TTC549 (cell line): ENCODE measurements at regions not wholly inside any gene's neighbourhood (a gene's known extent, or its start where the extent isn't known, plus 50 kb on each side); places are given as distances from the start of the nearest gene placed in this dataset.

ENCODE experiments used
- FAIRE-seq: peaks from 2 replicates; lab custom pipeline; 2012; peaks lifted over from hg19 to GRCh38; lab: Jason Lieb, UNC

GRCh38 chr6:166046982-166047381, 120.7 kb downstream of the TBXT start:
- no peak for FAIRE-seq

GRCh38 chr6:166046226-166046625, 121.4 kb downstream of the TBXT start:
- FAIRE-seq = no peak

GRCh38 chr6:166045860-166046200, 121.8 kb downstream of the TBXT start:
- no peak for FAIRE-seq

GRCh38 chr6:166045173-166045859, 122.3 kb downstream of the TBXT start:
- no peak for FAIRE-seq

- no peak for FAIRE-seq
Observed at GRCh38 chr6:166041277-166041676, 126.4 kb downstream of the TBXT start.

GRCh38 chr6:166040292-166040691, 127.4 kb downstream of the TBXT start:
- FAIRE-seq = no peak

GRCh38 chr6:166036316-166037095, 131.1 kb downstream of the TBXT start:
- FAIRE-seq = no peak

- no peak for FAIRE-seq
Observed at GRCh38 chr6:166032366-166033200, 135.1 kb downstream of the TBXT start.

- no peak for FAIRE-seq
Observed at GRCh38 chr6:166031275-166031674, 136.4 kb downstream of the TBXT start.

GRCh38 chr6:166029506-166029905, 138.1 kb downstream of the TBXT start:
- FAIRE-seq = no peak

GRCh38 chr6:166027761-166028160, 139.9 kb downstream of the TBXT start:
- no peak for FAIRE-seq

- no peak for FAIRE-seq
Observed at GRCh38 chr6:166026586-166027126, 141.0 kb downstream of the TBXT start.

- FAIRE-seq = no peak
Observed at GRCh38 chr6:166025149-166025898, 142.3 kb downstream of the TBXT start.

GRCh38 chr6:166024252-166024651, 143.4 kb downstream of the TBXT start:
- FAIRE-seq = no peak

GRCh38 chr6:166023273-166023989, 144.2 kb downstream of the TBXT start:
- no peak for FAIRE-seq

GRCh38 chr6:166021429-166021828, 146.2 kb downstream of the TBXT start:
- FAIRE-seq = no peak

- FAIRE-seq = no peak
Observed at GRCh38 chr6:166019214-166019613, 148.4 kb downstream of the TBXT start.

GRCh38 chr6:166017032-166017635, 150.5 kb downstream of the TBXT start:
- no peak for FAIRE-seq

GRCh38 chr6:166014966-166015365, 152.7 kb downstream of the TBXT start:
- FAIRE-seq = no peak

GRCh38 chr6:166010136-166010960, 157.3 kb downstream of the TBXT start:
- FAIRE-seq = no peak
